Stimulated activated CD4-positive, alpha-beta T cell treated with anti-CD3 and anti-CD28 coated beads, Interleukin-4, amount 100 ng/mL, for 4 hours (primary cell): ENCODE measurements at regions not wholly inside any gene's neighbourhood (a gene's known extent, or its start where the extent isn't known, plus 50 kb on each side); places are given as distances from the start of the nearest gene placed in this dataset.

Source experiments
- DNase-seq, 2 experiments: peaks; one replicate each; pipeline ENCODE4 v3.0.0-alpha.2; 2020

- no peak for DNase-seq
These were observed 124.9 kb downstream of the CYLD start for GRCh38 chr16:50866806-50867205.

DNA sequence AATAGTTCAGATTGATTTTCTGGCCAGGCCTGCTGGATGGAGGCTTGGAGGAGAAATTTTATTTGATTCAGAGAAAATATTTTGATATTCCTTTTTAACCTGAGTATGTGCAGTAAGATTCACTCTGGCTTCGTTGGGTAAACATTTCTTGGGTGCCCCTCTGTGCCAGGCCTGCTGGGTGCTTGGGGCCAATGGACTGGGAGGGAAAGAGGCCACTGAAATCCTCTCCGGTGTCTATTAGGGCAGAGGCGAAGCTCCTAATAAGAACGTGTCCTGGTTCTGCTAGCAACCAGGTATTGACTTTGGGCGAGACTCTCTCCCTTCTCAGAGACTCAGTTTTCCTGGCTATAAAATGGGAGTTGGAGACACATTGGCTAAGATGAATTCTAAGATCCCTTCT is 122.5 kb downstream of the CYLD start:
- no peak for DNase-seq

DNA sequence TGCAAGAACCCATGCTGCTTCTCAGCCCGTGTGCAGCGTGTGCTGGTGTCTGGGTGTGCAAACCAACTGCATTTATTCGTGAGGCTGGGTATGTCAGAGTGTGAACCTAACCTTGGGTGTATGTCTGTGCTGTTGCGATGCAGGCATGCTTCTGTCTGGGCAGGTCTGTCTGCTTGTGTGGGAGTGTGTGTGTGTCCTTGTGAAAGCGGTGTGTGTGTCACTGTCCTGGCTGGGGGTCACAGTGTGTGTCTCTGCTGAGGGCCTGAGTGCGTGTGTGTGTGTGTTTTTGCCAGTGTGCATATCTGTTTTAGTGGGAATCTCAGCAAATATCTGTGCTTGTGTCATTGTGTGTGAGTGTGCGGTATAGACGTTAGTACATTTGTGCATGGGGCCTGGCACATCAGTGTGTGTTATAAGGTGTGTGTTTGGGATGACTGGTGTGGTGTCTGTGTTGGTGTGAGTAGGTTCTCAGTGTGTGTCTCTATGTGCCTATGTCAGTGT is 121.8 kb downstream of the CYLD start:
- DNase-seq: no peak

GRCh38 chr16:50862818-50863643 is 121.1 kb downstream of the CYLD start:
- DNase-seq: no peak

- DNase-seq: no peak
These were observed 120.1 kb downstream of the CYLD start for GRCh38 chr16:50861970-50862411.

- DNase-seq: no peak
These were observed 119.6 kb downstream of the CYLD start for GRCh38 chr16:50861451-50861850.

- no peak for DNase-seq
These were observed 117.9 kb downstream of the CYLD start for GRCh38 chr16:50859628-50860360.

DNA sequence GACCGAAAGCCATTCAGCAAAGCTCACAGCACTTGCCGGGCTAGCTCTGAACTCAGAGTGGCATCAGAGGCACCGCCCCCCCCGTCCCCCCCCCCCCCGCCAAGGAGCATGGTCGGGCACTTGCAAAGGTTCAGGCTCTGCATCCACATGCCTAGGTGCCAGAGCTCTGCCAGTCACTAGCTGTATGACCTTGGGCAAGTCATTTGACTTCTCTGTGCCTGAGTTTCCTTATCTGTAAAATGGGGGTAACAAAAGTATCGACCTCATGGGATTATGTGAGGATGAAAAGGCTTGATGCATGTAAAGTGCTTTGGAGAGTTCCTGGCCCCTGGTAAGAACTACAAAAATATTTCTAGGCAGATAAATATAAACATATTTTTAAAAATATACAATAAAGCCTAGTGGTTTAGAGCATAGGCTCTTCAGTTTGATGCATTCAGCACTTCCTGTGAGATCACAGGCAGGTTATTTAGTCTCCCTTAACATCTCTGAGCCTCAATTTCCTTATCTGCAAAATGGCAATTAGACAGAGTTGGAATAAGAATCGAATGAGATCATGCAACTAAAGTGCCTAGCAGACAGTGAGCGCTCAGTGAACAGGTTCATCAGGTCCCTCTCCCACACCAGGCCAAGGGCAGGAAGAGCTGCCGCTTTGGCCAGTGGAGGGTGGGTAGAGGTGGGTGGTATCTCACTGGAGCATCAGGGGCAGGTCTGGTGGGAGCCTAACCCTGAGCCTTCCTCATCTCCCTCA is 117.2 kb downstream of the CYLD start:
- no peak for DNase-seq

DNA sequence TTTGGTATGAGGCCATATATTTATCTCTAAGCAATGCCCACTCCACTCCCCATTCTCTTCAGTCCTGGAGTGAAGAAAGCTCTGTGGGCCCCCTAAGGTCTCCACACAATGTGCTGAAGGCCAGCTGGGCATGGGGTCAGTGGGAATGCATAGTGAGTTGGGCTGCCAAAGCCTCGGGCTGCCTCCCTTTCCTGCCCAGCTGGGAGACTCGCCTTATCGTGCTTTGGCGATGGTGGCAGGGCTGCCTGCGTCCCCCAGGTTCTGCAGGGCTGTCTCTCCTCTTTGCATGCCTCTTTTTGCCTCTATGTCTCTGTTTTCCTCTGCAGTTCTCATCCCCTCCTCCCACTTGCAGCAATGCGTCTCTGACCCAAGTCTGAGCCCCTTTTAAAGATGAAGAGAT is 116.5 kb downstream of the CYLD start:
- DNase-seq: no peak

- DNase-seq: no peak
These were observed 116.0 kb downstream of the CYLD start for GRCh38 chr16:50857881-50858280.

- DNase-seq: no peak
These were observed 115.1 kb downstream of the CYLD start for GRCh38 chr16:50856991-50857390.

DNA sequence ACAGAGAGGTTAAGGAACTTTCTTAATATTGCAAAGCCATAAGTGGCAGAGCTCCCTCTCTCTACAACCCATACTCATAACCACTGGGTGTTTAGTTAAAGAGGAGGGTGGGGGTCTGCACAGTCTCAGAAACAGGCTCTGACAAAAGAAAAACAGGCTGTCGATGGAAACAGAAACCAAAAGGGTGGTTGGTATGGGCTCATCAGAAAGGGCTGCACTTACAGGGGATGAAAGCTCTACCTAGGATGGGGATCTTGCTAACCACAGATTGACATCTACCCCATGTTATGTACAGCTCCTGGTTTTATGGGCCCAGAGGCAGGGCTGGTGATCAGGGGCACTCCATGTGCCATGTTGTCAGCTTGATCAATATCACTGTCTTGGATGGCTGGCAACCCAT is 111.4 kb downstream of the CYLD start:
- DNase-seq: no peak
